MCF 10A (cell line): ENCODE measurements at regions not wholly inside any gene's neighbourhood (a gene's known extent, or its start where the extent isn't known, plus 50 kb on each side); places are given as distances from the start of the nearest gene placed in this dataset.
A peak's percentile ranks its signal among the peaks of the same experiment; 100 is the strongest.

Source experiments
- BruUV-seq: library from RNA; stranded (reverse); fragments of 400-500 nt; replicated peaks from 2 replicates; lab custom pipeline; 2021; lab: Mats Ljungman, UMichigan
- CTCF ChIA-PET: fragments of 300-600 bp; sonication (Branson Sonifier 250); formaldehyde crosslinking; extraction: SDS; loops from one replicate; lab custom pipeline; 2021; ENCODE audit warnings: antibody characterized with exemption, inconsistent platforms; lab: Yijun Ruan, JAX
- POLR2A ChIA-PET: fragments of 300-600, 350-650 bp; sonication (Branson Sonifier 250); formaldehyde crosslinking; extraction: SDS; loops from one replicate; lab custom pipeline; 2020; ENCODE audit warnings: antibody characterized with exemption, inconsistent platforms; lab: Yijun Ruan, JAX
- DNase-seq: peaks from one replicate; pipeline ENCODE4 v3.0.0-alpha.2; 2018; ENCODE audit not compliant: unreplicated experiment
- H3K27ac Mint-ChIP-seq: one replicate; pipeline ENCODE4 v1.8.0; 2022; ENCODE audit warnings: mild to moderate bottlenecking, low read depth, mixed read lengths; ENCODE audit not compliant: unreplicated experiment
- H3K27me3 Mint-ChIP-seq: one replicate; pipeline ENCODE4 v1.8.0; 2022; ENCODE audit warnings: mixed read lengths; ENCODE audit not compliant: insufficient read depth, unreplicated experiment
- H3K36me3 Mint-ChIP-seq: one replicate; pipeline ENCODE4 v1.8.0; 2022; ENCODE audit warnings: mild to moderate bottlenecking, moderate library complexity, mixed read lengths; ENCODE audit not compliant: insufficient read depth, unreplicated experiment
- H3K4me1 Mint-ChIP-seq: one replicate; pipeline ENCODE4 v1.8.0; 2022; ENCODE audit warnings: mixed read lengths; ENCODE audit not compliant: insufficient read depth, unreplicated experiment
- H3K4me3 Mint-ChIP-seq: one replicate; pipeline ENCODE4 v1.8.0; 2022; ENCODE audit warnings: mild to moderate bottlenecking, moderate library complexity, mixed read lengths; ENCODE audit not compliant: unreplicated experiment
- H3K9me3 Mint-ChIP-seq: one replicate; pipeline ENCODE4 v1.8.0; 2022; ENCODE audit warnings: mixed read lengths; ENCODE audit not compliant: unreplicated experiment
- intact Hi-C: fragments of 100-400 bp; cut with micrococcal nuclease; formaldehyde crosslinking; loops from 2 replicates; pipeline ENCODE4 v1.14.1; 2022
- TF ChIP-seq, protein P1 (sequence below): fragments of 200-600 bp; IDR thresholded peaks from one replicate; pipeline ENCODE4 v1.8.0; 2022; ENCODE audit warnings: antibody characterized with exemption, mild to moderate bottlenecking; ENCODE audit not compliant: unreplicated experiment

DNA sequence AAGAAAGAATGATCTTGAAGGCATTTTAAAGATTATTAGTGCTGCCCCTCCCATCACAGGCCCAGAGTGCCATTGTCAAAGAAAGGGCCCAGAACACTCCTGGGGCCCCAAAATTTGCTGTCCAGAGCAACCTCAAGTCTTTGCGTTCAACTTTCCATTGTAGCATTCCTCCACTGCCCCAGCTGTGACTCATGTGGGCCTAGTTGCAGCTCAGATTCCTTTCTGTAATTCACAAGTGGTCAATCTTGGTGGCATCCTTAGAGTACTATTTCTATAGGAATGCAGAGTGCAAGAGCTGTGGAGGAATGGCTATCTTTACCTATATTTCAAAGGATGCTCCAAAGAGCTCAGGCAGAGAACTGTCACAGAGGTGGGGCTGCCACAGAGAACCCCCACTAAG lies 1500.8 kb upstream of the IGFBP7 start:
- Mint-ChIP-seq H3K4me3 (no peak overlapping the region), H3K9me3 (peaks cover 7% of the 10 kb centered on the region)
- CTCF ChIA-PET, result no interaction called here

DNA sequence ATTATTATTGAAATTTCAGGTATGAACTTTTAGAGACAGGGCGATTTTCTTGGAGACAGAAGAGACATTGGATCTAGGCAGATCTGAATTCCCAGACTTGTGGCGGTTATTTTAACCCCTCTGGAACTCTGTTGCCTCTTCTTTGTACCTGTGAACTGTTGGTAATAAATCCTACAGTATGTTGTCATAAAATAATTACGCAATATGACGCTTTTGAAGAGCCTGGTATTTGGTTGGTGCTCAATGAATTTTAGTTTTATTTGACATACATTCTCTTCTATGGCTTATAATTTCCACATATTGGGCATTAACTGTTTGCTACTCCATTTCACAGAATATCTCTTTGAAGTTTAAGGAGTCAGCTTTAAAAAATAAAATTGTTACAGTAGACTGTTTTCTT lies 1496.1 kb upstream of the IGFBP7 start:
- TF ChIP-seq, protein P1, sequence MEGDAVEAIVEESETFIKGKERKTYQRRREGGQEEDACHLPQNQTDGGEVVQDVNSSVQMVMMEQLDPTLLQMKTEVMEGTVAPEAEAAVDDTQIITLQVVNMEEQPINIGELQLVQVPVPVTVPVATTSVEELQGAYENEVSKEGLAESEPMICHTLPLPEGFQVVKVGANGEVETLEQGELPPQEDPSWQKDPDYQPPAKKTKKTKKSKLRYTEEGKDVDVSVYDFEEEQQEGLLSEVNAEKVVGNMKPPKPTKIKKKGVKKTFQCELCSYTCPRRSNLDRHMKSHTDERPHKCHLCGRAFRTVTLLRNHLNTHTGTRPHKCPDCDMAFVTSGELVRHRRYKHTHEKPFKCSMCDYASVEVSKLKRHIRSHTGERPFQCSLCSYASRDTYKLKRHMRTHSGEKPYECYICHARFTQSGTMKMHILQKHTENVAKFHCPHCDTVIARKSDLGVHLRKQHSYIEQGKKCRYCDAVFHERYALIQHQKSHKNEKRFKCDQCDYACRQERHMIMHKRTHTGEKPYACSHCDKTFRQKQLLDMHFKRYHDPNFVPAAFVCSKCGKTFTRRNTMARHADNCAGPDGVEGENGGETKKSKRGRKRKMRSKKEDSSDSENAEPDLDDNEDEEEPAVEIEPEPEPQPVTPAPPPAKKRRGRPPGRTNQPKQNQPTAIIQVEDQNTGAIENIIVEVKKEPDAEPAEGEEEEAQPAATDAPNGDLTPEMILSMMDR, result no peak
- POLR2A ChIA-PET, result no interaction called here
- CTCF ChIA-PET, result interaction anchor here (0.7 kb wide), 1 partner anchor 162 kb away, joined by 3 read pairs; no protein-coding TSS in a partner anchor
- Mint-ChIP-seq H3K27ac (no peak overlapping the region), H3K27me3 (no peaks in the 10 kb centered on the region), H3K36me3 (no peaks in the 10 kb centered on the region), H3K9me3 (no peaks in the 10 kb centered on the region), H3K4me1 (no peaks in the 10 kb centered on the region), H3K4me3 (no peak overlapping the region)
- DNase-seq, result peak; percentile 3
- no TSS peak for BruUV-seq
- intact Hi-C loops, result no loop called here

More for the DNA sequence above, 1500.8 kb upstream of the IGFBP7 start:
- Mint-ChIP-seq H3K27ac (no peak overlapping the region), H3K4me1 (no peaks in the 10 kb centered on the region), H3K36me3 (no peaks in the 10 kb centered on the region), H3K27me3 (no peaks in the 10 kb centered on the region)
- intact Hi-C loops, result no loop called here
- no TSS peak for BruUV-seq
- POLR2A ChIA-PET, result no interaction called here
- no peak for DNase-seq
- TF ChIP-seq, protein P1, result no peak

DNA sequence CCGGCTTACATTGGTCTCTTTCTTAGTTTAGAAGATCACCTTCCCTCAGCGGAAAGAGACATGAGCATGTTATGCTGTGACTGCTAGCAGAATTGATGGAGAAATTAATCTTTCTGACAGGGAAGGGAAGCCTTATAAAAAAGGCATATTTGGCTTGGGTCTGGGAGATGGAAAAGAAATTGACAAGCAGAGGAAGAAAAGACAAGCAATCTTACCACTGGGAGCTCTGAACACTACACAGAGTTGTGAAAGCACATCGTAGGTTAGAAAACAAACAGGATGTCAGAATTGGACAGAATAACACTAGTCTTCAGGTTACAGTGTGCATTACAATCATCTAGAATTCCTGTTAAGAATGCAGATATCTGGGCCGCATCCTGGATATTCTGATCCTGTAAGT lies 1493.8 kb upstream of the IGFBP7 start:
- Mint-ChIP-seq H3K4me3 (no peak overlapping the region), H3K27ac (no peak overlapping the region), H3K4me1 (no peaks in the 10 kb centered on the region), H3K27me3 (no peaks in the 10 kb centered on the region), H3K36me3 (no peaks in the 10 kb centered on the region), H3K9me3 (no peaks in the 10 kb centered on the region)
- CTCF ChIA-PET, result interaction anchor here (0.5 kb wide), 1 partner anchor 271 kb away, joined by 5 read pairs; no protein-coding TSS in a partner anchor
- intact Hi-C loops, result no loop called here
- DNase-seq, result no peak
- BruUV-seq, result no TSS peak
- POLR2A ChIA-PET, result no interaction called here
- TF ChIP-seq, protein P1, result no peak

DNA sequence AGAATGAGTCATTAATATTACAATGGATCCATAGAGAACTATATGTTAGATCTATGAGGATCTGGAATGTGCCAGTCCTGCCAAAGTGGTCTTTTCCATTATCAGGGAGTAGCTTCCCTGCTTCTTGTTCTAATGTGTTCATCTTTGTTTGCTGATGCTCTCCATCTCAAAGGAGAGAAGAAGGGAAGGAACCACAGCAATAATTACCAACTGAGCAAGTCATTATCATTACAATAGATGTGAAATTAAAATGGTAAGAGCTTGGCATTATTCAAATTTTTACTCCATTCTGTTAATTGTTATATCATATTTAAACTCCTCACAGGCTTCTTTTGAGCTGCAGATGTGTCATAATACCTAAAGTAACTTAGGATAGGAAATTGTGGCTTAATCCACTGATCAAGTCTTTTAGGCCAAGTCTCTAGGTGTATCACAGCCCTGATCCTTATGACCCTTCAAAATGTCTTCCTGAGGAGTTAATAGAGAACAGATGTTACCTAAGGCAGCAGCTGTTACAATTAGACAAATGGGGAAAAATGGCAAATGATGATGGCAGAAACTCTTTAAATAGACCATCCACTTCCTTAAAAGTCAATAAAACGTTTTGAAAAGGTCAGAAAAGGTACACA lies 1492.7 kb upstream of the IGFBP7 start:
- no peaks in the 10 kb centered on the region for H3K9me3 Mint-ChIP-seq
- CTCF ChIA-PET, result interaction anchor here (0.5 kb wide), 1 partner anchor 288 kb away, joined by 3 read pairs; no protein-coding TSS in a partner anchor
- H3K4me1 Mint-ChIP-seq, result no peaks in the 10 kb centered on the region
- H3K4me3 Mint-ChIP-seq, result no peak overlapping the region
- POLR2A ChIA-PET, result no interaction called here
- intact Hi-C loops, result no loop called here
- no peaks in the 10 kb centered on the region for H3K36me3 Mint-ChIP-seq
- DNase-seq, result no peak
- TF ChIP-seq, protein P1, result no peak
- no peaks in the 10 kb centered on the region for H3K27me3 Mint-ChIP-seq
- H3K27ac Mint-ChIP-seq, result no peak overlapping the region
- BruUV-seq, result no TSS peak
